Esophagus squamous epithelium (tissue), 4 donors: ENCODE measurements at regions not wholly inside any gene's neighbourhood (a gene's known extent, or its start where the extent isn't known, plus 50 kb on each side); places are given as distances from the start of the nearest gene placed in this dataset.

Experiments
- POLR2A ChIP-seq, 4 donors: fragments of 450-650 bp; IDR thresholded peaks; one replicate each; pipeline ENCODE4 v1.6.1; 2017; ENCODE audit warnings: antibody characterized with exemption in 4 of 4, mild to moderate bottlenecking in 4 of 4, moderate library complexity in 3 of 4
- TF ChIP-seq, protein P1 (sequence below), 6 experiments: fragments of 450-650 bp in 4 of 6; fragments of 200-600 bp in 2 of 6; sonication (generic) in 2 of 6; IDR thresholded peaks; one replicate each; pipeline ENCODE4 v1.5.1; 2016 to 2019; ENCODE audit warnings: antibody characterized with exemption in 6 of 6, mild to moderate bottlenecking in 4 of 6, moderate library complexity in 4 of 6

DNA sequence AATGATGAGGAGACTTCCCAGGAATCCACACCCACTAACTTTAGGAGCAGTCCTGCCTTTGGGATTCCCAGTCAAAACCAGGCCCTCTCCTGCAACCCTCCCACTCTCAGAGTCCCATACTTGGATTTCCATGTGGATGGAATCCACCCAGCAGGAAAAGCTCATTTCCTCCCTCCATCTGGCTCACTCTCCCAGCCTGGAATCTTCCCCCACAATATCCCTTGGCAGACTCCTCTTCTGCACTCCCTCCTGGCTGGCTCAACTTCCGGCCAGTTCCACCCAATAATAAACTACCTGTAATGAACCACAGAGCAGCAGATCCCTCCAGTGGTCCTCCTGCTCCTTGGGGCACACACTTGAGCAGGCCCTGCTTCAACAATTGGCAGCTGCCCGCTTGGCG lies 102.8 kb upstream of the EGLN3 start:
- no peak for TF ChIP-seq POLR2A (IDR thresholded peaks at IDR 0.05)
- TF ChIP-seq, protein P1, sequence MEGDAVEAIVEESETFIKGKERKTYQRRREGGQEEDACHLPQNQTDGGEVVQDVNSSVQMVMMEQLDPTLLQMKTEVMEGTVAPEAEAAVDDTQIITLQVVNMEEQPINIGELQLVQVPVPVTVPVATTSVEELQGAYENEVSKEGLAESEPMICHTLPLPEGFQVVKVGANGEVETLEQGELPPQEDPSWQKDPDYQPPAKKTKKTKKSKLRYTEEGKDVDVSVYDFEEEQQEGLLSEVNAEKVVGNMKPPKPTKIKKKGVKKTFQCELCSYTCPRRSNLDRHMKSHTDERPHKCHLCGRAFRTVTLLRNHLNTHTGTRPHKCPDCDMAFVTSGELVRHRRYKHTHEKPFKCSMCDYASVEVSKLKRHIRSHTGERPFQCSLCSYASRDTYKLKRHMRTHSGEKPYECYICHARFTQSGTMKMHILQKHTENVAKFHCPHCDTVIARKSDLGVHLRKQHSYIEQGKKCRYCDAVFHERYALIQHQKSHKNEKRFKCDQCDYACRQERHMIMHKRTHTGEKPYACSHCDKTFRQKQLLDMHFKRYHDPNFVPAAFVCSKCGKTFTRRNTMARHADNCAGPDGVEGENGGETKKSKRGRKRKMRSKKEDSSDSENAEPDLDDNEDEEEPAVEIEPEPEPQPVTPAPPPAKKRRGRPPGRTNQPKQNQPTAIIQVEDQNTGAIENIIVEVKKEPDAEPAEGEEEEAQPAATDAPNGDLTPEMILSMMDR (IDR thresholded peaks at IDR 0.05): no peak
